Mucosa of rectum (tissue), 2 donors: ENCODE measurements at regions not wholly inside any gene's neighbourhood (a gene's known extent, or its start where the extent isn't known, plus 50 kb on each side); places are given as distances from the start of the nearest gene placed in this dataset.

Experiments
- H3K27ac ChIP-seq, 2 donors: one replicate each; pipeline ENCODE4 v1.7.0; 2013; ENCODE audit warnings: inconsistent platforms in 2 of 2, low read depth in 2 of 2, low read length in 2 of 2
- H3K27me3 ChIP-seq, 2 donors: one replicate each; pipeline ENCODE4 v1.7.0; 2013; ENCODE audit warnings: low read length in 2 of 2; ENCODE audit not compliant: control insufficient read depth in 2 of 2, insufficient read depth in 2 of 2
- H3K36me3 ChIP-seq, 2 donors: one replicate each; pipeline ENCODE4 v1.7.0; 2013; ENCODE audit warnings: low read length in 2 of 2; ENCODE audit not compliant: control insufficient read depth in 2 of 2, insufficient read depth in 2 of 2
- H3K4me1 ChIP-seq, 2 donors: one replicate each; pipeline ENCODE4 v1.7.0; 2013; ENCODE audit warnings: low read length in 2 of 2, mild to moderate bottlenecking in 1 of 2; ENCODE audit not compliant: control insufficient read depth in 2 of 2, insufficient read depth in 2 of 2
- H3K4me3 ChIP-seq, 2 donors: one replicate each; pipeline ENCODE4 v1.7.0; 2013; ENCODE audit warnings: low read length in 2 of 2
- H3K9ac ChIP-seq, 2 donors: one replicate each; pipeline ENCODE4 v1.7.0; 2013; ENCODE audit warnings: low read length in 2 of 2, low read depth in 1 of 2, mild to moderate bottlenecking in 1 of 2
- H3K9me3 ChIP-seq, 2 donors: one replicate each; pipeline ENCODE4 v1.7.0; 2013; ENCODE audit warnings: low read length in 2 of 2; ENCODE audit not compliant: control insufficient read depth in 2 of 2
- donor health status: healthy.
- donor health status: Normal muscosa, but diverticular disease.

DNA sequence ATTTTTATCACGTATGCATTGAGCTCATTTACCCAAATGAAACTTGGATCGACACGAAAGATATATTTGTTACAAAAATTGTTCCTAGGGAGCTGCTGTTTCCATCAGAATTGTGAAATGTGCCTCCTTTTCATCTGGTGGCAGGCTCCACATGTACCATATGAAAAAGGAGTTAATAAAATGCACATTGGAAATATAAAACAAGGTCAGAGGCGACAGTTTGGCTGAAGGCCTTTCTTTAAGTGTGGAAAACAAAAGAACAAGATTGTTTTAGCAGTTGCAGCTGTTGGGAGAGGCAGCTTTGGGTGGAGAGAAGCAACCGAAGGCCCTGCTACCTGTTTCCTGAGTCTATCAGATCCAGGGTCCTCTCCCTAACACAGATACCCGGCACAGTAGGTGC is 334.5 kb upstream of the NT5E start:
- H3K27ac ChIP-seq = no peak overlapping the region
- H3K4me1 ChIP-seq = no peaks in the 10 kb centered on the region
- no peak overlapping the region for H3K9ac ChIP-seq
- H3K27me3 ChIP-seq = no peaks in the 10 kb centered on the region
- H3K9me3 ChIP-seq = no peaks in the 10 kb centered on the region
- H3K4me3 ChIP-seq = no peak overlapping the region
- no peaks in the 10 kb centered on the region for H3K36me3 ChIP-seq

- no peaks in the 10 kb centered on the region for H3K9me3 ChIP-seq
- H3K27me3 ChIP-seq = no peaks in the 10 kb centered on the region
- no peak overlapping the region for H3K27ac ChIP-seq
- no peak overlapping the region for H3K4me3 ChIP-seq
- H3K4me1 ChIP-seq = no peaks in the 10 kb centered on the region
- no peaks in the 10 kb centered on the region for H3K36me3 ChIP-seq
- H3K9ac ChIP-seq = no peak overlapping the region
Measured at GRCh38 chr6:85114581-85114935, 335.3 kb upstream of the NT5E start.

- Histone ChIP-seq H3K27me3 (no peaks in the 10 kb centered on the region), H3K36me3 (no peaks in the 10 kb centered on the region), H3K9me3 (no peaks in the 10 kb centered on the region), H3K4me3 (no peak overlapping the region), H3K9ac (no peak overlapping the region), H3K4me1 (no peaks in the 10 kb centered on the region), H3K27ac (no peak overlapping the region)
Measured at GRCh38 chr6:85113934-85114580, 335.8 kb upstream of the NT5E start.

DNA sequence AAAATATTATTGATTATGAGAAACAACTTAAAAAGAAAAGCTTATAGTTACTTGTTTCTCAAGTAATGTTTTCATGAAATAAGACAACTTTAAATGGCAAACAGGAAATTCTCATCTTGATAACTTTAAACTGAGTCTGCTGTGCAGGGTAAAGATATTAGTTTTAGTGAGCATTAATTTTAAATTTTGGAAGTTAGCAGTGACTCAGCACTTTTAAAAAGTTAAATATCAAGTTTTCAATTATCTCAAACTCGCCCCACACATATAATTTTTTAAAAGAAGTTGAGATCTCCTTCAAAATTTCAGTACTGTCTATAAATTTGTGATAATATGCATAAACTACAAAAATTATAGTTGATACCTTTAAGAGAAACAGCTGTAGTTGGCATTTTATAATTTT is 337.3 kb upstream of the NT5E start:
- Histone ChIP-seq H3K4me1 (no peaks in the 10 kb centered on the region), H3K4me3 (no peak overlapping the region), H3K36me3 (no peaks in the 10 kb centered on the region), H3K9me3 (no peaks in the 10 kb centered on the region), H3K27me3 (no peaks in the 10 kb centered on the region), H3K27ac (no peak overlapping the region), H3K9ac (no peak overlapping the region)

DNA sequence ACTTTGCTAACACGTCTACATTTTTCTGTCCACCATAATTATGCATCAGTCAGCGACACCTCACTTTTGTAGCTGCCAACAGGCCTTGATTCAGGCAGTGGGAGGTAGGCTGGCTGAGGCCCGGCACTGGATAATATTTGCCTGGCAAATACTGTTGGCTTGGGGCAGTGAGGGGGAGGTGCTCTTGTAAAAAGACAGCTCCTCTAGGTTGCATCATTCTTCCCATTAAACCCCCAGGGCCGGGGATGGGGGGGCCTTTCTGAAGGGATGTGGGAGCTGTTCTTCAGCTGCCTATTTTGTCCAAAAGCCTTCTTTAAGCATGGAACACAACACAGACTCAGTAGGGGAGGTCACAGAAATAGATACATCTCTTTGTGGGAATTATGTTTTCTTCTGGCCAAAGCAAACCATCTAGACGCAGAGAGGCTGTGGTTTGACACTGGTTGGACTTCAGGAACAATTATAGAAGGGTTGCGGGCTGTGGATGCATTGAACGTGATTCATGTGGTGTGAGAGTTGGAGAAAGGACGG is 338.3 kb upstream of the NT5E start:
- no peaks in the 10 kb centered on the region for H3K27me3 ChIP-seq
- no peaks in the 10 kb centered on the region for H3K9me3 ChIP-seq
- no peak overlapping the region for H3K4me3 ChIP-seq
- H3K36me3 ChIP-seq = no peaks in the 10 kb centered on the region
- H3K9ac ChIP-seq = no peak overlapping the region
- H3K27ac ChIP-seq = no peak overlapping the region
- no peaks in the 10 kb centered on the region for H3K4me1 ChIP-seq

GRCh38 chr6:85110943-85111342 is 338.9 kb upstream of the NT5E start:
- H3K4me3 ChIP-seq = no peak overlapping the region
- H3K9me3 ChIP-seq = no peaks in the 10 kb centered on the region
- no peak overlapping the region for H3K27ac ChIP-seq
- no peaks in the 10 kb centered on the region for H3K27me3 ChIP-seq
- no peak overlapping the region for H3K9ac ChIP-seq
- H3K36me3 ChIP-seq = no peaks in the 10 kb centered on the region
- H3K4me1 ChIP-seq = no peaks in the 10 kb centered on the region

- Histone ChIP-seq H3K36me3 (no peaks in the 10 kb centered on the region), H3K4me3 (no peak overlapping the region), H3K9ac (no peak overlapping the region), H3K27me3 (no peaks in the 10 kb centered on the region), H3K4me1 (no peaks in the 10 kb centered on the region), H3K27ac (no peak overlapping the region), H3K9me3 (no peaks in the 10 kb centered on the region)
Measured at GRCh38 chr6:85107701-85108100, 342.2 kb upstream of the NT5E start.

GRCh38 chr6:85096976-85097375 is 332.6 kb upstream of the TBX18 start:
- Histone ChIP-seq H3K9ac (no peak overlapping the region), H3K9me3 (no peaks in the 10 kb centered on the region), H3K27ac (no peak overlapping the region), H3K36me3 (no peaks in the 10 kb centered on the region), H3K4me3 (no peak overlapping the region), H3K27me3 (no peaks in the 10 kb centered on the region), H3K4me1 (no peaks in the 10 kb centered on the region)

DNA sequence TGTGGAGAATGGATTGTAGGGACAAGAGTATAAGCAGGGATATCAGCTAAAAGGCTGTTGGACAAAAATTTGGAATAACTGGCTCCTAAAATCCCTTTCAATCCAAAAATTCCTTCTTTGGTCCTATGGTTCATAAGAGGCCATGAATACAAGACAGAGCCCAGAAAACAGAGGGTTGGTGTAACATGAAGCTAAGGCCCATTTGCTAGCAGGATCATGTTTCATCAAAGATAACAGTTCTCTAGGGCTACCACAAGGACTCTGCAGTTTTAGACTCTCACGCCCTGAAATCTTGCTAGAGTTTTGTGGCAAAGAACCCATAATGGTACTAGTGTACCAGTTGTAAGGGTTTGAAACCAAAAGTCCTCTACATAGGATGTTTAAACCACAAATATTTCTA is 327.8 kb upstream of the TBX18 start:
- Histone ChIP-seq H3K27me3 (no peaks in the 10 kb centered on the region), H3K9ac (no peak overlapping the region), H3K4me1 (no peaks in the 10 kb centered on the region), H3K27ac (no peak overlapping the region), H3K4me3 (no peak overlapping the region), H3K9me3 (no peaks in the 10 kb centered on the region), H3K36me3 (no peaks in the 10 kb centered on the region)

DNA sequence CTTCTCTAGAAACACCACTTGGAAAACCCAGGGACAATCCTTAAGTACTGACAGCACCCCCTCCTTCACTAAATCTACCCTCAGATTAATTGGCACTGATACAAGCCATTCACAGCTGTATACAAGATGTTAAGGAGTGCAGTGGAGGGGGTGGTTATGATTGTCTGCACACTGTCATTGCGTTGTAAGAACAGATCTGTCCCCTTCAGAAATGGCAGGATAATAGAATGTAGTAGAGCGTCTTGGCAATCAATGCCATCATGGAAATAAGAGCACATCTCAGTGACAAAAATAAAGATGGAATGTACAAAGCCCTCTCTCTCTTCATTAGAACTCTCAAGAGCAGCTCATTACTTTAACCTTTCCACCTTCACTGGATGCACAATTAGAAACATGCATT is 324.9 kb upstream of the TBX18 start:
- no peak overlapping the region for H3K9ac ChIP-seq
- H3K27ac ChIP-seq = no peak overlapping the region
- no peak overlapping the region for H3K4me3 ChIP-seq
- H3K27me3 ChIP-seq = no peaks in the 10 kb centered on the region
- no peaks in the 10 kb centered on the region for H3K9me3 ChIP-seq
- no peaks in the 10 kb centered on the region for H3K4me1 ChIP-seq
- H3K36me3 ChIP-seq = no peaks in the 10 kb centered on the region

GRCh38 chr6:85085875-85086274 is 321.5 kb upstream of the TBX18 start:
- Histone ChIP-seq H3K4me3 (no peak overlapping the region), H3K36me3 (no peaks in the 10 kb centered on the region), H3K9me3 (no peaks in the 10 kb centered on the region), H3K9ac (no peak overlapping the region), H3K4me1 (no peaks in the 10 kb centered on the region), H3K27me3 (no peaks in the 10 kb centered on the region), H3K27ac (no peak overlapping the region)
